Adrenal gland (tissue), 9 donors: ENCODE measurements at regions not wholly inside any gene's neighbourhood (a gene's known extent, or its start where the extent isn't known, plus 50 kb on each side); places are given as distances from the start of the nearest gene placed in this dataset.

Experiments used
- DNase-seq, 7 donors: peaks; one replicate each; pipeline ENCODE4 v3.0.0-alpha.2; 2019 to 2020
- H3K27ac ChIP-seq, 5 donors: fragments of 200-600 bp; sonication (generic) in 4 of 5; 1 replicate in 3 of 5; 2 replicates in 2 of 5; pipeline versions ENCODE4 v1.5.1 to v1.8.0; 2016 to 2020; ENCODE audit warnings: mild to moderate bottlenecking in 1 of 5
- H3K27me3 ChIP-seq: fragments of 200-600 bp; 2 replicates; pipeline ENCODE4 v1.8.0; 2021
- H3K36me3 ChIP-seq, 2 donors: fragments of 200-600 bp; replicated peaks in 1 of 2; 1 replicate in 1 of 2; 2 replicates in 1 of 2; pipeline versions ENCODE4 v1.5.1 to v1.8.0; 2018 to 2022
- H3K4me1 ChIP-seq, 2 donors: fragments of 200-600 bp; replicated peaks in 1 of 2; 1 replicate in 1 of 2; 2 replicates in 1 of 2; pipeline versions ENCODE4 v1.5.1 to v1.8.0; 2018 to 2021
- H3K4me3 ChIP-seq, 4 donors: fragments of 200-600 bp; sonication (generic) in 3 of 4; one replicate each; pipeline ENCODE4 v1.5.1; 2016 to 2018
- H3K9me3 ChIP-seq, 3 donors: fragments of 200-600 bp; sonication (generic) in 1 of 3; replicated peaks in 1 of 3; 1 replicate in 2 of 3; 2 replicates in 1 of 3; pipeline versions ENCODE4 v1.5.1 to v1.8.0; 2016 to 2021
- CTCF ChIP-seq, 6 experiments: fragments of 450-650 bp in 4 of 6; fragments of 200-600 bp in 2 of 6; sonication (generic) in 1 of 6; IDR thresholded peaks; 1 replicate in 5 of 6; 2 replicates in 1 of 6; pipeline versions ENCODE4 v1.5.1 to v1.8.0; 2016 to 2021; ENCODE audit warnings: antibody characterized with exemption in 6 of 6, mild to moderate bottlenecking in 2 of 6, moderate library complexity in 1 of 6
- POLR2A ChIP-seq, 2 donors: fragments of 450-650 bp; IDR thresholded peaks; one replicate each; pipeline ENCODE4 v1.6.1; 2017; ENCODE audit warnings: antibody characterized with exemption in 2 of 2, mild to moderate bottlenecking in 2 of 2, moderate library complexity in 1 of 2
- WGBS, 4 donors: extraction: QIAGEN DNeasy Blood & Tissue Kit in 2 of 4; methylation state at CpG; one replicate each; pipeline versions ENCODE4 v1.1.5 to v1.1.7; 2013 to 2017; 5-methylcytosine and 5-hydroxymethylcytosine counted together
- intact Hi-C, 2 donors: fragments of 100-400 bp; cut with DNase I; formaldehyde crosslinking; loops; one replicate each; pipeline versions ENCODE4 v1.14.1 to v1.15.0; 2022 to 2023
- donor health status: healthy with polysubstance abuse.
- donor health status: Bipolar disorder and iron deficiency.
- donor health status: DM: yes; HTN: yes; CAD: no.
- donor health status: DM: no; HTN: no; CAD: no.
- donor health status: DM: no; HTN: no; CAD: no.

- intact Hi-C loops, result no loop called here
- no peak overlapping the region for H3K4me3 ChIP-seq
- no peaks in the 10 kb centered on the region for H3K36me3 ChIP-seq
- WGBS, 4 donors, result 65 to 81% (median 78%) methylated on average over 1 of the region's 1 CpG
- no peak for DNase-seq
- H3K4me1 ChIP-seq, result no peaks in the 10 kb centered on the region
- peaks cover 0 to 14% (median 0%) of the 10 kb centered on the region in 3 donors for H3K9me3 ChIP-seq
- no peak overlapping the region for H3K27ac ChIP-seq
- H3K27me3 ChIP-seq, result no peaks in the 10 kb centered on the region
- TF ChIP-seq CTCF (IDR thresholded peaks at IDR 0.05) (no peak), POLR2A (IDR thresholded peaks at IDR 0.05) (no peak)
These were observed 422.4 kb downstream of the PTPRU start for GRCh38 chr1:29658688-29659087.

- no peak for TF ChIP-seq CTCF (IDR thresholded peaks at IDR 0.05)
- no peak for TF ChIP-seq POLR2A (IDR thresholded peaks at IDR 0.05)
- whole genome bisulfite sequencing, 4 donors, result 64 to 72% (median 69%) methylated on average over 2 of the region's 2 CpGs
- peak in 1 of 7 donors; percentile 15 for DNase-seq
- no peaks in the 10 kb centered on the region for H3K4me1 ChIP-seq
- H3K36me3 ChIP-seq, result no peaks in the 10 kb centered on the region
- H3K27me3 ChIP-seq, result no peaks in the 10 kb centered on the region
- no peak overlapping the region for H3K4me3 ChIP-seq
- no peak overlapping the region for H3K27ac ChIP-seq
- peaks cover 0 to 14% (median 0%) of the 10 kb centered on the region in 3 donors for H3K9me3 ChIP-seq
- intact Hi-C loops, result no loop called here
These were observed 421.5 kb downstream of the PTPRU start for GRCh38 chr1:29657816-29658215.

- Histone ChIP-seq H3K27ac (no peak overlapping the region), H3K9me3 (peaks cover 0 to 6% (median 0%) of the 10 kb centered on the region in 3 donors), H3K4me3 (no peak overlapping the region), H3K4me1 (no peaks in the 10 kb centered on the region), H3K36me3 (no peaks in the 10 kb centered on the region), H3K27me3 (no peaks in the 10 kb centered on the region)
- 29 to 50% (median 44%) methylated on average over 8 of the region's 8 CpGs for WGBS, 4 donors
- intact Hi-C loops, result no loop called here
- DNase-seq, result peak in 2 of 7 donors; percentile 4 to 34
- peak in 1 of 6 experiments; percentile 11 for TF ChIP-seq CTCF (IDR thresholded peaks at IDR 0.05)
- no peak for TF ChIP-seq POLR2A (IDR thresholded peaks at IDR 0.05)
These were observed 419.9 kb downstream of the PTPRU start for GRCh38 chr1:29655945-29656850.

GRCh38 chr1:29655145-29655544 is 418.8 kb downstream of the PTPRU start:
- peak in 1 of 7 donors; percentile 9 for DNase-seq
- intact Hi-C loops, result no loop called here

More at GRCh38 chr1:29655145-29655544, 418.8 kb downstream of the PTPRU start:
- no peaks in the 10 kb centered on the region for H3K36me3 ChIP-seq
- 78 to 89% (median 83%) methylated on average over 5 of the region's 5 CpGs for WGBS, 4 donors
- H3K4me3 ChIP-seq, result no peak overlapping the region
- no peak for TF ChIP-seq CTCF (IDR thresholded peaks at IDR 0.05)
- no peak for TF ChIP-seq POLR2A (IDR thresholded peaks at IDR 0.05)
- H3K4me1 ChIP-seq, result no peaks in the 10 kb centered on the region
- H3K27me3 ChIP-seq, result no peaks in the 10 kb centered on the region
- H3K9me3 ChIP-seq, result peaks cover 0 to 6% (median 0%) of the 10 kb centered on the region in 3 donors
- no peak overlapping the region for H3K27ac ChIP-seq
